GM23338 (cell line): ENCODE measurements at regions not wholly inside any gene's neighbourhood (a gene's known extent, or its start where the extent isn't known, plus 50 kb on each side); places are given as distances from the start of the nearest gene placed in this dataset.

Experiments used
- ATAC-seq: fragments of 200-7000 bp; cut with Tn5 transposase; 3 replicates; pipeline ENCODE4 v1.9.1; 2020
- DNase-seq: peaks from one replicate; pipeline ENCODE4 v3.0.0-alpha.2; 2015; ENCODE audit warnings: low spot score
- H2AFZ ChIP-seq: fragments of 200-600 bp; sonication (generic); 2 replicates; pipeline ENCODE4 v1.8.0; 2016; ENCODE audit warnings: antibody characterized with exemption, mild to moderate bottlenecking, moderate library complexity
- H3F3A ChIP-seq: fragments of 200-600 bp; sonication (generic); replicated peaks from 2 replicates; pipeline ENCODE4 v1.8.0; 2017; ENCODE audit warnings: antibody characterized with exemption, mixed run types, low read depth
- H3K27ac ChIP-seq: fragments of 200-600 bp; sonication (generic); 2 replicates; pipeline ENCODE4 v1.6.1; 2016; ENCODE audit warnings: low read depth
- H3K27me3 ChIP-seq: fragments of 200-600 bp; sonication (generic); 2 replicates; pipeline ENCODE4 v1.8.0; 2016; ENCODE audit warnings: mild to moderate bottlenecking, mixed run types, moderate library complexity; ENCODE audit not compliant: insufficient read depth
- H3K36me3 ChIP-seq: fragments of 200-600 bp; sonication (generic); 2 replicates; pipeline ENCODE4 v1.8.0; 2016; ENCODE audit warnings: mild to moderate bottlenecking; ENCODE audit not compliant: insufficient read depth
- H3K4me1 ChIP-seq: fragments of 200-600 bp; sonication (generic); 2 replicates; pipeline ENCODE4 v1.8.0; 2016; ENCODE audit warnings: mild to moderate bottlenecking, moderate library complexity; ENCODE audit not compliant: insufficient read depth
- H3K4me2 ChIP-seq: fragments of 200-600 bp; sonication (generic); 2 replicates; pipeline ENCODE4 v1.7.1; 2017; ENCODE audit warnings: mixed run types
- H3K4me3 ChIP-seq: fragments of 200-600 bp; sonication (generic); 2 replicates; pipeline ENCODE4 v1.6.1; 2016; ENCODE audit warnings: mixed run types
- H3K79me2 ChIP-seq: fragments of 200-600 bp; sonication (generic); replicated peaks from 2 replicates; pipeline ENCODE4 v1.8.0; 2017; ENCODE audit warnings: mild to moderate bottlenecking; ENCODE audit not compliant: insufficient read depth
- H3K9me2 ChIP-seq: fragments of 200-600 bp; sonication (generic); 2 replicates; pipeline ENCODE4 v1.8.0; 2017; ENCODE audit not compliant: insufficient read depth
- H4K20me1 ChIP-seq: fragments of 200-600 bp; sonication (generic); replicated peaks from 2 replicates; pipeline ENCODE4 v1.8.0; 2017; ENCODE audit warnings: mild to moderate bottlenecking; ENCODE audit not compliant: insufficient read depth
- H3K27ac Mint-ChIP-seq: 2 replicates; pipeline ENCODE4 v1.8.0; 2020; ENCODE audit warnings: inconsistent platforms, mild to moderate bottlenecking, moderate library complexity, mixed read lengths
- H3K27me3 Mint-ChIP-seq: 3 replicates; pipeline ENCODE4 v1.8.0; 2022; ENCODE audit warnings: low read depth, mild to moderate bottlenecking, moderate library complexity, mixed read lengths, inconsistent platforms; ENCODE audit not compliant: insufficient read depth, poor library complexity
- H3K36me3 Mint-ChIP-seq: 3 replicates; pipeline ENCODE4 v1.8.0; 2021; ENCODE audit warnings: low read depth, mild to moderate bottlenecking, inconsistent platforms, moderate library complexity, mixed read lengths
- H3K4me1 Mint-ChIP-seq: 3 replicates; pipeline ENCODE4 v1.8.0; 2020; ENCODE audit warnings: mild to moderate bottlenecking, inconsistent platforms, mixed read lengths
- H3K4me3 Mint-ChIP-seq: 3 replicates; pipeline ENCODE4 v1.8.0; 2021; ENCODE audit warnings: moderate library complexity, mild to moderate bottlenecking, inconsistent platforms, mixed read lengths
- H3K9me3 Mint-ChIP-seq: 3 replicates; pipeline ENCODE4 v1.8.0; 2020; ENCODE audit warnings: moderate library complexity, mild to moderate bottlenecking, inconsistent platforms, mixed read lengths
- CREB1 ChIP-seq: fragments of 250-450 bp; sonication (Bioruptor Pico); IDR thresholded peaks from 2 replicates; pipeline ENCODE4 v1.5.0; 2020; ENCODE audit warnings: low read depth, mild to moderate bottlenecking, moderate library complexity
- EZH2 ChIP-seq: fragments of 200-600 bp; sonication (generic); IDR thresholded peaks from one replicate; pipeline ENCODE4 v1.8.0; 2017; ENCODE audit warnings: antibody characterized with exemption, mild to moderate bottlenecking, low read depth; ENCODE audit not compliant: unreplicated experiment
- REST ChIP-seq: IDR thresholded peaks from one replicate; pipeline ENCODE4 v1.6.1; 2018; ENCODE audit warnings: antibody characterized with exemption; ENCODE audit not compliant: unreplicated experiment
- ZNF331 ChIP-seq: fragments of 250-450 bp; sonication (Bioruptor Pico); IDR thresholded peaks from 2 replicates; pipeline ENCODE4 v1.5.0; 2020; ENCODE audit warnings: low read depth, mild to moderate bottlenecking, moderate library complexity
- ZNF462 ChIP-seq: fragments of 250-450 bp; sonication (Bioruptor Pico); IDR thresholded peaks from 2 replicates; pipeline ENCODE4 v1.5.0; 2020; ENCODE audit warnings: mild to moderate bottlenecking, moderate library complexity

GRCh38 chr9:82650368-82650767, 412.6 kb downstream of the RASEF start:
- no peak for DNase-seq
- H3K27ac ChIP-seq = no peak overlapping the region
- ATAC-seq = no peak
- H3F3A ChIP-seq = no peaks in the 10 kb centered on the region
- H3K4me2 ChIP-seq = no peak overlapping the region
- H3K36me3 Mint-ChIP-seq = 0 out of 3 replicates have a peak, but pooled peaks cover 3% of the 10 kb centered on the region
- H3K4me3 ChIP-seq = no peak overlapping the region
- H3K27me3 ChIP-seq = no peaks in the 10 kb centered on the region
- no peaks in the 10 kb centered on the region for H4K20me1 ChIP-seq
- TF ChIP-seq CREB1 (CRISPR knock-in tag) = no peak
- TF ChIP-seq ZNF462 (CRISPR knock-in tag) = no peak
- TF ChIP-seq EZH2 = no peak
- no peak for TF ChIP-seq ZNF331
- no peak for TF ChIP-seq REST
- no peak overlapping the region for H3K4me3 Mint-ChIP-seq
- H3K4me1 ChIP-seq = no peaks in the 10 kb centered on the region
- no peaks in the 10 kb centered on the region for H3K9me2 ChIP-seq
- H3K36me3 ChIP-seq = no peaks in the 10 kb centered on the region
- no peaks in the 10 kb centered on the region for H3K79me2 ChIP-seq
- H3K27ac Mint-ChIP-seq = no peak overlapping the region
- H2AFZ ChIP-seq = no peak overlapping the region
- H3K27me3 Mint-ChIP-seq = no peaks in the 10 kb centered on the region
- peaks cover 13% of the 10 kb centered on the region for H3K4me1 Mint-ChIP-seq
- H3K9me3 Mint-ChIP-seq = peaks cover 10% of the 10 kb centered on the region; the same call in 2 of the 3 replicates
